Ovary (tissue), 7 donors: ENCODE measurements at regions not wholly inside any gene's neighbourhood (a gene's known extent, or its start where the extent isn't known, plus 50 kb on each side); places are given as distances from the start of the nearest gene placed in this dataset.

Source experiments
- DNase-seq, 5 donors: peaks; one replicate each; pipeline ENCODE4 v3.0.0-alpha.2; 2019 to 2020
- H3K27ac ChIP-seq, 2 donors: fragments of 200-600 bp; one replicate each; pipeline versions ENCODE4 v1.5.1 to v1.8.0; 2019 to 2022
- H3K27me3 ChIP-seq: fragments of 200-600 bp; one replicate; pipeline ENCODE4 v1.8.0; 2022
- H3K36me3 ChIP-seq: fragments of 200-600 bp; sonication (generic); one replicate; pipeline ENCODE4 v1.5.1; 2019
- H3K4me1 ChIP-seq: one replicate; pipeline ENCODE4 v1.8.1; 2013; ENCODE audit warnings: mild to moderate bottlenecking, moderate library complexity; ENCODE audit not compliant: insufficient read depth
- H3K4me3 ChIP-seq: fragments of 200-600 bp; sonication (generic); one replicate; pipeline ENCODE4 v1.5.1; 2017
- H3K9me3 ChIP-seq, 2 donors: fragments of 200-600 bp in 1 of 2; sonication (generic) in 1 of 2; one replicate each; pipeline versions ENCODE4 v1.5.1 to v1.8.1; 2013 to 2019; ENCODE audit warnings: mild to moderate bottlenecking in 1 of 2, moderate library complexity in 1 of 2
- CTCF ChIP-seq, 3 donors: fragments of 450-650 bp in 2 of 3; fragments of 200-600 bp in 1 of 3; IDR thresholded peaks; one replicate each; pipeline versions ENCODE4 v1.5.1 to v1.8.0; 2016 to 2022; ENCODE audit warnings: antibody characterized with exemption in 3 of 3, mild to moderate bottlenecking in 1 of 3
- EP300 ChIP-seq: sonication (generic); formaldehyde crosslinking; IDR thresholded peaks from one replicate; pipeline ENCODE4 v1.6.1; 2017; ENCODE audit warnings: antibody characterized with exemption
- POLR2A ChIP-seq: fragments of 450-650 bp; IDR thresholded peaks from one replicate; pipeline ENCODE4 v1.6.1; 2017; ENCODE audit warnings: antibody characterized with exemption, mild to moderate bottlenecking, moderate library complexity
- WGBS, 3 donors: extraction: QIAGEN DNeasy Blood & Tissue Kit in 1 of 3; methylation state at CpG; one replicate each; pipeline versions ENCODE4 v1.1.5 to v1.1.7; 2013 to 2017; 5-methylcytosine and 5-hydroxymethylcytosine counted together
- intact Hi-C, 4 donors: fragments of 100-400 bp; cut with DNase I; formaldehyde crosslinking; loops; one replicate each; pipeline versions ENCODE4 v1.11.0 to v1.15.1; 2022 to 2023
- donor health status: DM: no; HTN: no; CAD: no; lungs with moderate emphysema.
- donor health status: DM: no; HTN: no; CAD: no.
- donor health status: Bipolar disorder and iron deficiency.
- donor health status: DM: no; HTN: no; CAD: no.
- donor health status: DM: yes; HTN: yes; CAD: no.

GRCh38 chrY:19180824-19181223 lies 407.3 kb upstream of the HSFY2 start:
- DNase-seq: no peak
- TF ChIP-seq CTCF (IDR thresholded peaks at IDR 0.05): no peak
- TF ChIP-seq EP300: no peak
- TF ChIP-seq POLR2A: no peak
- no peak overlapping the region for H3K27ac ChIP-seq
- H3K9me3 ChIP-seq: no peaks in the 10 kb centered on the region
- no peaks in the 10 kb centered on the region for H3K27me3 ChIP-seq
- no peaks in the 10 kb centered on the region for H3K4me1 ChIP-seq
- intact Hi-C loops: no loop called here
- WGBS, 3 donors: no CpG with 5 or more reads among the region's 3 CpGs
- no peaks in the 10 kb centered on the region for H3K36me3 ChIP-seq
- no peak overlapping the region for H3K4me3 ChIP-seq

GRCh38 chrY:19168202-19168565 lies 394.6 kb upstream of the HSFY2 start:
- no peak for DNase-seq
- Histone ChIP-seq H3K27me3 (no peaks in the 10 kb centered on the region), H3K36me3 (no peaks in the 10 kb centered on the region), H3K9me3 (no peaks in the 10 kb centered on the region), H3K27ac (no peak overlapping the region), H3K4me1 (no peaks in the 10 kb centered on the region), H3K4me3 (no peak overlapping the region)
- intact Hi-C loops: no loop called here
- TF ChIP-seq CTCF (IDR thresholded peaks at IDR 0.05): no peak
- TF ChIP-seq EP300: no peak
- no CpG with 5 or more reads among the region's 5 CpGs for WGBS, 3 donors

GRCh38 chrY:19167319-19168201 lies 394.0 kb upstream of the HSFY2 start:
- no CpG with 5 or more reads among the region's 13 CpGs for WGBS, 3 donors
- H3K9me3 ChIP-seq: no peaks in the 10 kb centered on the region
- no peak overlapping the region for H3K27ac ChIP-seq
- DNase-seq: no peak
- no peaks in the 10 kb centered on the region for H3K36me3 ChIP-seq
- no peaks in the 10 kb centered on the region for H3K27me3 ChIP-seq
- no peak for TF ChIP-seq CTCF (IDR thresholded peaks at IDR 0.05)
- no peak for TF ChIP-seq POLR2A
- TF ChIP-seq EP300: no peak
- H3K4me3 ChIP-seq: no peak overlapping the region
- no peaks in the 10 kb centered on the region for H3K4me1 ChIP-seq
- intact Hi-C loops: no loop called here

- DNase-seq: no peak
- no CpG with 5 or more reads among the region's 4 CpGs for WGBS, 3 donors
- TF ChIP-seq CTCF (IDR thresholded peaks at IDR 0.05): no peak
- no peak for TF ChIP-seq EP300
- no peak for TF ChIP-seq POLR2A
- Histone ChIP-seq H3K9me3 (no peaks in the 10 kb centered on the region), H3K27me3 (no peaks in the 10 kb centered on the region), H3K36me3 (no peaks in the 10 kb centered on the region), H3K4me3 (no peak overlapping the region), H3K27ac (no peak overlapping the region), H3K4me1 (no peaks in the 10 kb centered on the region)
- intact Hi-C loops: no loop called here
Observed at GRCh38 chrY:19148783-19149182, 375.2 kb upstream of the HSFY2 start.
